ENCODE measurements at regions not wholly inside any gene's neighbourhood (a gene's known extent, or its start where the extent isn't known, plus 50 kb on each side); places are given as distances from the start of the nearest gene placed in this dataset.

DNA sequence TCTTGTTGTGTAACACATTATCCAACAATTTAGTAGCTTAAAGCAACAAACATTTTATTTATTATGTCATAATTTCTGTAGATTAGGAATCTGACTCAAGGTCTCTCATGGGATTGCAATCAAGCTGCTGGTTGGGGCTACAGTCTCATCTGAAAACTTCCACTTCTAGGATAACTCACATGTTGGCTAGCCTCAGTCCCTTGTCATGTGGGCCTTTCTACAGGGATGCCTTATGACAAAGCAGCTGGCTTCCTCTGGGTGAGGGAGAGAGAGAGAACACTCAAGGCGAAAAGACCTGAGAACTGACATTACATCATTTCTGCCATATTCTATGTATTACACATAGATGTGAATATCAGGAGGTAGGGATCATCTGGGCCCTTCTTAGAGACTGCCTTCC is 317.9 kb upstream of the VRK2 start:
- Mint-ChIP-seq H3K4me3 (no peak overlapping the region), H3K27me3 (ENCODE audit: low read depth) (no peaks in the 10 kb centered on the region), H3K9me3 (no peaks in the 10 kb centered on the region; a peak in 1 of 5 replicates), H3K4me1 (peaks cover 0 to 2% of the 10 kb centered on the region in 2 experiments; a peak in 1 of 4 replicates), H3K36me3 (ENCODE audit: insufficient read depth in 1 of 3, low read depth in 3 of 3) (no peaks in the 10 kb centered on the region), H3K27ac (no peak overlapping the region; a peak in 1 of 7 replicates)
- H3T11ph ChIP-seq (ENCODE audit: low read length), result no peak overlapping the region
- H4K5ac ChIP-seq (ENCODE audit: insufficient read length, low read depth, low read length), result no peak overlapping the region
- H3K9me3 ChIP-seq (ENCODE audit: control insufficient read depth, low read depth, low read length), result no peaks in the 10 kb centered on the region
- no peaks in the 10 kb centered on the region for H3K4me1 ChIP-seq (ENCODE audit: insufficient read depth, low read length)
- DNase-seq, result no peak
- no peak overlapping the region for H2BK120ac ChIP-seq (ENCODE audit: low read depth, low read length, poor library complexity, severe bottlenecking)
- no peak overlapping the region for H3K4ac ChIP-seq (ENCODE audit: low read depth, low read length)
- H3K9ac ChIP-seq (ENCODE audit: extremely low read depth, insufficient read length, low read length), result no peak overlapping the region
- no peak overlapping the region for H3K14ac ChIP-seq (ENCODE audit: insufficient read depth, low read length)
- no peaks in the 10 kb centered on the region for H3K79me1 ChIP-seq (ENCODE audit: insufficient read depth, low read depth, low read length, poor library complexity, severe bottlenecking)
- TF ChIP-seq, protein P1, sequence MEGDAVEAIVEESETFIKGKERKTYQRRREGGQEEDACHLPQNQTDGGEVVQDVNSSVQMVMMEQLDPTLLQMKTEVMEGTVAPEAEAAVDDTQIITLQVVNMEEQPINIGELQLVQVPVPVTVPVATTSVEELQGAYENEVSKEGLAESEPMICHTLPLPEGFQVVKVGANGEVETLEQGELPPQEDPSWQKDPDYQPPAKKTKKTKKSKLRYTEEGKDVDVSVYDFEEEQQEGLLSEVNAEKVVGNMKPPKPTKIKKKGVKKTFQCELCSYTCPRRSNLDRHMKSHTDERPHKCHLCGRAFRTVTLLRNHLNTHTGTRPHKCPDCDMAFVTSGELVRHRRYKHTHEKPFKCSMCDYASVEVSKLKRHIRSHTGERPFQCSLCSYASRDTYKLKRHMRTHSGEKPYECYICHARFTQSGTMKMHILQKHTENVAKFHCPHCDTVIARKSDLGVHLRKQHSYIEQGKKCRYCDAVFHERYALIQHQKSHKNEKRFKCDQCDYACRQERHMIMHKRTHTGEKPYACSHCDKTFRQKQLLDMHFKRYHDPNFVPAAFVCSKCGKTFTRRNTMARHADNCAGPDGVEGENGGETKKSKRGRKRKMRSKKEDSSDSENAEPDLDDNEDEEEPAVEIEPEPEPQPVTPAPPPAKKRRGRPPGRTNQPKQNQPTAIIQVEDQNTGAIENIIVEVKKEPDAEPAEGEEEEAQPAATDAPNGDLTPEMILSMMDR (conservative IDR thresholded peaks at IDR 0.05), result no peak
- H3K56ac ChIP-seq (ENCODE audit: insufficient read length, low read depth, low read length), result no peak overlapping the region
- H3K4me2 ChIP-seq (ENCODE audit: insufficient read depth, insufficient read length, low read length), result no peak overlapping the region
- H2BK15ac ChIP-seq (ENCODE audit: low read depth, low read length), result no peak overlapping the region
- H2BK12ac ChIP-seq (ENCODE audit: insufficient read length, low read depth, low read length), result no peak overlapping the region
- no peak overlapping the region for H3K18ac ChIP-seq (ENCODE audit: insufficient read length, low read depth, low read length)
- no peak overlapping the region for H2AFZ ChIP-seq (ENCODE audit: low read length)
- H2BK5ac ChIP-seq (ENCODE audit: insufficient read length, low read length), result no peak overlapping the region
- no peak overlapping the region for H3K27ac ChIP-seq (ENCODE audit: insufficient read length, low read depth, low read length)
- H4K20me1 ChIP-seq (ENCODE audit: control insufficient read depth, insufficient read depth, insufficient read length), result no peaks in the 10 kb centered on the region
- no peak overlapping the region for H2BK20ac ChIP-seq (ENCODE audit: low read depth, low read length, poor library complexity, severe bottlenecking)
- no peaks in the 10 kb centered on the region for H3K23me2 ChIP-seq (ENCODE audit: insufficient read length, low read depth, low read length, poor library complexity, severe bottlenecking)
- no peaks in the 10 kb centered on the region for H3K79me2 ChIP-seq (ENCODE audit: insufficient read depth, low read length)
- no peak overlapping the region for H4K8ac ChIP-seq (replicated peaks; ENCODE audit: insufficient read length, low read depth, low read length)
- no peak overlapping the region for H4K91ac ChIP-seq (ENCODE audit: insufficient read length, low read depth, low read length)
- no peak overlapping the region for H3K23ac ChIP-seq (ENCODE audit: insufficient read length, low read depth, low read length)
- no peak overlapping the region for H2AK5ac ChIP-seq (ENCODE audit: insufficient read length, low read length)
- no peaks in the 10 kb centered on the region for H3K27me3 ChIP-seq (ENCODE audit: insufficient read depth, low read length)
- no CpG with 5 or more reads among the region's 1 CpG for WGBS (ENCODE audit: extremely low coverage, insufficient read length, low lambda C conversion rate)

Measured in H9 (cell line).